Small intestine (tissue), 7 donors: ENCODE measurements at regions not wholly inside any gene's neighbourhood (a gene's known extent, or its start where the extent isn't known, plus 50 kb on each side); places are given as distances from the start of the nearest gene placed in this dataset.

Experiments used
- DNase-seq, 2 donors: peaks; one replicate each; pipeline versions ENCODE4 v3.0.0 to v3.0.0-alpha.2; 2013
- FAIRE-seq: peaks from 2 replicates; lab custom pipeline; 2012; peaks lifted over from hg19 to GRCh38; lab: Jason Lieb, UNC
- H3K27ac ChIP-seq, 3 donors: one replicate each; pipeline ENCODE4 v1.5.1; 2013; ENCODE audit warnings: low read length in 2 of 3, mild to moderate bottlenecking in 2 of 3, control low read depth in 1 of 3, inconsistent platforms in 1 of 3, low read depth in 1 of 3, moderate library complexity in 1 of 3
- H3K27me3 ChIP-seq, 3 donors: one replicate each; pipeline ENCODE4 v1.6.1; 2013; ENCODE audit warnings: low read length in 3 of 3, inconsistent platforms in 1 of 3; ENCODE audit not compliant: control insufficient read depth in 3 of 3, insufficient read depth in 3 of 3
- H3K36me3 ChIP-seq, 3 donors: one replicate each; pipeline ENCODE4 v1.6.1; 2013; ENCODE audit warnings: low read length in 3 of 3, inconsistent platforms in 1 of 3, low read depth in 1 of 3, mild to moderate bottlenecking in 1 of 3, moderate library complexity in 1 of 3; ENCODE audit not compliant: control insufficient read depth in 3 of 3, insufficient read depth in 2 of 3
- H3K4me1 ChIP-seq, 3 donors: one replicate each; pipeline ENCODE4 v1.6.1; 2013; ENCODE audit warnings: low read length in 2 of 3, inconsistent platforms in 1 of 3, low read depth in 1 of 3, mild to moderate bottlenecking in 1 of 3, moderate library complexity in 1 of 3; ENCODE audit not compliant: control insufficient read depth in 3 of 3, insufficient read depth in 2 of 3
- H3K4me3 ChIP-seq, 3 donors: one replicate each; pipeline ENCODE4 v1.5.1; 2013; ENCODE audit warnings: low read length in 3 of 3, control low read depth in 1 of 3, inconsistent platforms in 1 of 3, low read depth in 1 of 3, mild to moderate bottlenecking in 1 of 3, moderate library complexity in 1 of 3
- H3K9me3 ChIP-seq, 2 donors: one replicate each; pipeline ENCODE4 v1.6.1; 2013; ENCODE audit warnings: low read depth in 1 of 2, low read length in 1 of 2; ENCODE audit not compliant: control insufficient read depth in 2 of 2, insufficient read depth in 1 of 2
- WGBS, 3 donors: extraction: QIAGEN DNeasy Blood & Tissue Kit; methylation state at CpG; one replicate each; pipeline ENCODE4 v1.1.7; 2013; 5-methylcytosine and 5-hydroxymethylcytosine counted together
- donor health status: healthy with polysubstance abuse.
- donor health status: control.
- donor health status: control.
- donor health status: Bipolar disorder and iron deficiency.
- donor health status: healthy.

DNA sequence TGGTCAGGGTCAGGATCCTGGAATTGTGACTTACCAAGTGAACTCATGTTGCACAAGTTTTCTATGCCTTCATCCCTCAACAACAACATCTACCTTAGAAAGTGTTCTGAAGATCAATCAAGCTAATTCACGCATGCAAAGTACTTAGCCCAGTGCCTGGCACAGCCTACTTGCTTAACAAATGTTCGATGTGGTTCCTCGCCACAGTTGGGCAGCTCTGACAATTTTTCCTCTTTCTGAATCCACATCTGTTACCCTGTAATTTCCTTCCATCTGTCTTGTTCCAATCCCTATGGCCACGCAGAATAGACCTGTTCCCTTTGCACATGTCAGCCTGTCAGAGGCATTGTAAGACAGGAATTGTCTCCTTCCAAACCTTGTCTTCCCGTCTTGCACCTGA is 1415.2 kb downstream of the TBC1D22A start:
- H3K27ac ChIP-seq = no peak overlapping the region
- H3K9me3 ChIP-seq = no peaks in the 10 kb centered on the region
- H3K36me3 ChIP-seq = no peaks in the 10 kb centered on the region
- no peaks in the 10 kb centered on the region for H3K4me1 ChIP-seq
- FAIRE-seq (no peak), DNase-seq (no peak)
- no peaks in the 10 kb centered on the region for H3K27me3 ChIP-seq
- 79 to 88% (median 81%) methylated on average over 5 of the region's 5 CpGs for WGBS, 3 donors
- H3K4me3 ChIP-seq = no peak overlapping the region

DNA sequence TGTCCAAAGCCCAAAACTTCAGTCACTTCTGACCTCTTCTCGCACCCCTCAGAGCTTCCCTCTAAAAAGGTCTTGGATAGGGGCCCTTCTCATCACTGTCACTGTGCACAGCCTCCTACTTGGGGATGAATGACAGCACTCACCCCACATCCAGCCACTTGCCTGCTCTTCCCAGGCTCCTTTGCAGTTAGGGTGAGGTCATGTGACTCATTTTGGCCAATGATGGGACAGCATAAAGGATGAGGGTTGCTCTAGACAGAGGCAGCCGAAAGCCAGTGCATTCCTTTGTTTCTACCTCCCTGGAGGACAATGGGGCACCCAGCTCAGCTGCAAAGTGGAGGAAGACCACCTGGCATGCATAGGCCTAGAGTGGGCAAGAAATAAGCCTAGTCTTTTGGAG is 1413.3 kb downstream of the TBC1D22A start:
- Histone ChIP-seq H3K36me3 (no peaks in the 10 kb centered on the region), H3K27me3 (no peaks in the 10 kb centered on the region), H3K4me3 (no peak overlapping the region), H3K4me1 (no peaks in the 10 kb centered on the region), H3K27ac (no peak overlapping the region), H3K9me3 (no peaks in the 10 kb centered on the region)
- WGBS, 3 donors = 77 to 80% (median 80%) methylated on average over 2 of the region's 2 CpGs
- FAIRE-seq = no peak
- DNase-seq = no peak

DNA sequence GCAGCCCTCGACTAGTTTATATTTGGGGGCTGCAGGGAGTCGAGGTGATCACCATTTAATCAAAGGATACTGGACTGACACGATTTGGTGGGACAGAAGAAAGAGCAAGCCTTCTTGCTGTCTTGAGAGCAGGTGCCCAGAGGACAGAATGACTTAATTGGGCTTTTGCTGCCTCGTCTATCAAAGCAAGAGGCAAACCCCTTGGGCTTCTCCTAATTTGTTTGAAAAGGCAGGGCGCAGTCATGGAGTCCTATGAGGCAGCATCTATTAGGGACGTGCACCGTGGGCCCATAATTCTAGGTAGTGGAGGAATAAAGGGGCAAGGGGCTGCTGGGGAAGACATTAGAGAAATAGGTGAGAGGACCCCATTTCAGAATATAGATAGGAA is 1411.3 kb downstream of the TBC1D22A start:
- no peaks in the 10 kb centered on the region for H3K4me1 ChIP-seq
- H3K27ac ChIP-seq = no peak overlapping the region
- H3K4me3 ChIP-seq = no peak overlapping the region
- H3K9me3 ChIP-seq = no peaks in the 10 kb centered on the region
- FAIRE-seq (no peak), DNase-seq (no peak)
- peaks cover 0 to 2% (median 0%) of the 10 kb centered on the region in 3 donors for H3K27me3 ChIP-seq
- WGBS, 3 donors = 57 to 74% (median 65%) methylated on average over 7 of the region's 7 CpGs
- H3K36me3 ChIP-seq = no peaks in the 10 kb centered on the region

DNA sequence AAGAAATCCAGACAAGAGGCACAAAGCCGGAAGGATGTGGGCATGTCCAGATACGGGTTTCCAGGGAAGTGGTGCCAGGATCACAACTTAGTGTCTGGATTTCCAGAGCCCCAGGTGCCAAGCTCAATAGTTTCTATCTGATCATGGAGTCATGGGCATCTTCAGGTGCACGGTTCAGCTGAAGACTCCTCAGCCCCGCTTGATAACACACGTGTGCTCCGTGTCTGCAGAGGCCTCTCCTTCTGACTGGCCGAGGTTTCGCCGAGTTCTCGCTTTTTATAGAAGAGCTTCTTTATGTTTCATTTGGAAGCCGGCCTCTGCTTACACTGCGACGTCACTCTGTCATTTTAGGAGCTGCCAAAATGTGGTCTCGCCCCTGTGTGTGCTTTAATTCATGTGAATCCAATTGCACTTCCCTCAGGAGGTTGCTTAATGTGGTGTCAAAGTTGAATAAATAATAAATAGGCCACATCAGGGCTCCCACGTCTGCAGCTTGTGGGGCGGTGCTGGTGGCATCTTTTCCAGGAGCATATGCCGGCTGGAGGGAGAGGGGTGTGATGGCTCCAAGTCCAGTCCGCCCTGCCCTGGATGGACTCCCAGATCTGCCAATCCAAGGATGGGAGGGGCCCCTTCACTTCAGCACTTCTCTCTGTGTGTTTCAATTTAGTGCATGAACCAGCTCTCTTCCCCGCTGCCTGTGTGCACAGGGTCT is 1410.8 kb downstream of the TBC1D22A start:
- Histone ChIP-seq H3K36me3 (no peaks in the 10 kb centered on the region), H3K27ac (no peak overlapping the region), H3K9me3 (no peaks in the 10 kb centered on the region), H3K27me3 (peaks cover 0 to 2% (median 0%) of the 10 kb centered on the region in 3 donors), H3K4me3 (no peak overlapping the region), H3K4me1 (no peaks in the 10 kb centered on the region)
- 74 to 77% (median 75%) methylated on average over 19 of the region's 19 CpGs for WGBS, 3 donors
- no peak for FAIRE-seq
- DNase-seq = no peak

DNA sequence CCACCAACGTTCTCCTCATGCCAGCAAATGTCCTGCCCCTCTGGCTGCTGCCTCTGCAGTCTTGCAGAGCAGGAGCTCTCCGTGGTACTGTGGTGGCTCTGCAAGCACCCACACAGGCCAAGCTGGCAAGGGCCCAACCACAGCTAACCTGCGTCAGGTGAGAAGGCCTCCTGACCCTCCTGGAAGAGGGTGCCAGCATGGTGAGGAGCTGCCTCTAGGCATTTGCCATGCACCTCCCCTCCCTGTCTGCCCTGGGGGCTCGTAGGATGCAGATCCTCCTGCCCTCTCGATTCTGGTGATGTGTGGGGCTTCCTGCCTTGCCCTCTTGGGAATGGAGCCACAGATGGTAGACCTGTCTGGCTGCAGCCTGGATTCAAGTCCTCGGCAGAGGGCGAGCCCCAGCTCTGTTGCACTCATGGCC is 1408.8 kb downstream of the TBC1D22A start:
- no peak for FAIRE-seq
- peaks cover 0 to 2% (median 0%) of the 10 kb centered on the region in 3 donors for H3K27me3 ChIP-seq
- H3K36me3 ChIP-seq = no peaks in the 10 kb centered on the region

DNA sequence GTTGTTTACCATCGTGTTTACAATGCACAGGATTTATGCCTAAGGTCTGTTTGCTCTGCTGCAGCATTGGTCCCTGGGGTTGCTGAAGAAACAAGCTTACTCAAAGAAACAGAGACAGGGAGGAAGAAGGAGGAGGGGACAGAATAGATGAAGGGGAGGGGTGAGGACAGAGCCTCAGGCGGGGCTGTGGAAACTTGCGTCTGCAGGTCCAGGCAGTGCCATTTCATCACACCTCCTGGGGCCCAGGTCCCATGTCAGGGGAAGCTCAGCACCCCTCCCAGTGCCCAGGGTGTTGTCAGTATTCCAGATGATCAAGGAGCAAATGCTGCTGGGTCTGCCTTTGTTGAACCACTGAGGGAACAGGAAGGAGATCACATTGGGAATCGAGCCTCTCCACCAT is 1406.8 kb downstream of the TBC1D22A start:
- FAIRE-seq (no peak), DNase-seq (no peak)
- Histone ChIP-seq H3K36me3 (no peaks in the 10 kb centered on the region), H3K9me3 (no peaks in the 10 kb centered on the region), H3K27ac (no peak overlapping the region), H3K4me1 (no peaks in the 10 kb centered on the region), H3K4me3 (no peak overlapping the region), H3K27me3 (peaks cover 0 to 2% (median 0%) of the 10 kb centered on the region in 3 donors)
- 58 to 73% (median 63%) methylated on average over 4 of the region's 4 CpGs for WGBS, 3 donors

More for the DNA sequence above, 1408.8 kb downstream of the TBC1D22A start:
- Histone ChIP-seq H3K9me3 (no peaks in the 10 kb centered on the region), H3K4me3 (no peak overlapping the region), H3K4me1 (no peaks in the 10 kb centered on the region), H3K27ac (no peak overlapping the region)
- no peak for DNase-seq
- WGBS, 3 donors = 31 to 59% (median 34%) methylated on average over 7 of the region's 7 CpGs

DNA sequence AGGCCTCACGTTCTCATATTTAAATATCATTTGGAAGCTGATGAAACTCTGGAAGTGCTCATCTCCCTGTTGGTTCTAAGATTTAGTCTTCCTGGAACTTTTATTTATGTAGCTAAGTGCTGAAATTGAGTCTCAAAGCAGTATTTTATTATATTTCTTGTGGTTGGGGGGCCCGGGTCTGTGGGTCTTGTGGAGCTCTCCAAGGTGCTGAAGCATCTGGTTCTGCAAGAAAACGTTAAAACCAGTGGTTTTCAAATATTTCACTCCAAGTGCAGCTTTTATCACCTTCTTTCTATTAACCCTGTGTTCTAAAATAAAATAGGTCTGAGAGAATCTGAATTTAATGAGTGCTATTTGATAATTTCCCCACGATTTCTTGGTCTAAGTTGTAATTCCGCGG is 1404.8 kb downstream of the TBC1D22A start:
- DNase-seq (no peak), FAIRE-seq (no peak)
- Histone ChIP-seq H3K36me3 (no peaks in the 10 kb centered on the region), H3K4me3 (no peak overlapping the region), H3K27ac (no peak overlapping the region), H3K4me1 (no peaks in the 10 kb centered on the region), H3K27me3 (peaks cover 0 to 2% (median 0%) of the 10 kb centered on the region in 3 donors), H3K9me3 (no peaks in the 10 kb centered on the region)
- WGBS, 3 donors = 47 to 56% (median 52%) methylated on average over 6 of the region's 6 CpGs

DNA sequence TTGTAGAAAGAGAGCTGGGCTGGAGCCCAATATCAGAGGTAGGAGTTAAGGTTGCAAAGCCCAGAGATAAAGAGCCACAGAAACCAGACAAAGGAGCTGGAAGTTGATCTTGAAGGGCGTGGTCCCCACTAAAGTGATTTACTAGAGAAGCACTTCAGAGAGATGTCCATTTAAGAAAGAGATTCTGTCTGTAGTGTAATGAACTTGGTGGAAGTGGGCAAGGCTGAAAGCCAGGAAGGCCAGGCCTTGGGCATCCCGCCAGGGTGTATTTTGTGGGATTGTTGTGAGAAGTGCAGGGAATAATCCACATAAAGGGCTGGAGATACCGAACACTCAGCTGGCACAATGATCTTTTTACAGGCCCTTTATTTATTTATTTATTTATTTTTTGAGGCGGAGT is 1398.8 kb downstream of the TBC1D22A start:
- H3K27me3 ChIP-seq = no peaks in the 10 kb centered on the region
- no peaks in the 10 kb centered on the region for H3K36me3 ChIP-seq
- no peak overlapping the region for H3K4me3 ChIP-seq
- no peaks in the 10 kb centered on the region for H3K9me3 ChIP-seq
- FAIRE-seq = no peak
- H3K4me1 ChIP-seq = no peaks in the 10 kb centered on the region
- H3K27ac ChIP-seq = no peak overlapping the region
- WGBS, 3 donors = 57 to 72% (median 59%) methylated on average over 4 of the region's 4 CpGs
- no peak for DNase-seq

DNA sequence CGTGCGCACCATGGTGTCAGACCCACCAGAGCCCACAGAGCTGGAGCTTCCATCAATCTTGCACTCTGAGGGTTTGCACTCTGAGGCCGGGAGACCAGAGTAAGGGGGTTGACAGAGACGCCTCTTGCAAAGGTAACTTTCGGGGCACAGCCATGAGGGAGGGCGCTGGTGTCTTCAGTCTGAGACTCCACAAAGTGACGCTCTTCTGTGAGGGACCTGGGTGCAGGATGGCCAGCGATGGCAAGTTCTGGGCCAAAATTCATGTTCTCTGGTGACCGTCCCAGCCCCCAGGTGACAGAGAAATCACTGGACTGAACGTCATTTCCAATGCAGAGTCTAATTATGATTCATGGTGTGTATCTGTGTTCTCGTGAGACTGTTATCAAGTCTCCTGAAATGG is 1395.2 kb downstream of the TBC1D22A start:
- no peak for DNase-seq
- H3K4me1 ChIP-seq = no peaks in the 10 kb centered on the region
- no peak overlapping the region for H3K27ac ChIP-seq
- 81 to 88% (median 81%) methylated on average over 11 of the region's 11 CpGs for WGBS, 3 donors
- H3K27me3 ChIP-seq = no peaks in the 10 kb centered on the region
- no peaks in the 10 kb centered on the region for H3K9me3 ChIP-seq
- no peaks in the 10 kb centered on the region for H3K36me3 ChIP-seq
- H3K4me3 ChIP-seq = no peak overlapping the region
- no peak for FAIRE-seq
